AG04450 (cell line): ENCODE measurements at regions not wholly inside any gene's neighbourhood (a gene's known extent, or its start where the extent isn't known, plus 50 kb on each side); places are given as distances from the start of the nearest gene placed in this dataset.

Source experiments
- CTCF ChIA-PET: fragments of 300-600, 350-600 bp; formaldehyde crosslinking; extraction: SDS; loops from one replicate; lab custom pipeline; 2022; ENCODE audit warnings: antibody characterized with exemption, inconsistent platforms; lab: Charles Lee
- POLR2A ChIA-PET: fragments of 350-600 bp; formaldehyde crosslinking; extraction: SDS; loops from one replicate; lab custom pipeline; 2021; ENCODE audit warnings: antibody characterized with exemption, inconsistent platforms; lab: Yijun Ruan, JAX
- DNase-seq: peaks from one replicate; pipeline ENCODE4 v3.0.0-alpha.2; 2011; ENCODE audit warnings: low read depth, low spot score
- H3K27ac ChIP-seq: one replicate; pipeline ENCODE4 v1.5.1; 2012; ENCODE audit warnings: low read depth, low read length, control low read depth
- H3K27me3 ChIP-seq: one replicate; pipeline ENCODE4 v1.6.0; 2012; ENCODE audit warnings: low read length; ENCODE audit not compliant: control insufficient read depth, insufficient read depth
- H3K4me3 ChIP-seq: 2 replicates; pipeline ENCODE4 v1.5.1; 2011; ENCODE audit warnings: mild to moderate bottlenecking, low read depth, low read length, control low read depth
- H3K9me3 ChIP-seq: 2 replicates; pipeline ENCODE4 v1.5.1; 2012; ENCODE audit warnings: low read length; ENCODE audit not compliant: control insufficient read depth, insufficient read depth
- CTCF ChIP-seq: IDR thresholded peaks from 2 replicates; pipeline ENCODE4 v1.5.1; 2011; ENCODE audit warnings: low read depth, low read length, control low read depth, inconsistent platforms

- H3K27me3 ChIP-seq: no peaks in the 10 kb centered on the region
- no peak overlapping the region for H3K27ac ChIP-seq
- no peaks in the 10 kb centered on the region for H3K9me3 ChIP-seq
- no peak for DNase-seq
- ChIA-PET CTCF (no interaction called here), POLR2A (no interaction called here)
- H3K4me3 ChIP-seq: no peak overlapping the region
- TF ChIP-seq CTCF: no peak
Measured at GRCh38 chrX:137646472-137646871, 80.5 kb downstream of the ZIC3 start.

- ChIA-PET POLR2A (no interaction called here), CTCF (no interaction called here)
- no peak for TF ChIP-seq CTCF
- no peak for DNase-seq
- H3K27ac ChIP-seq: no peak overlapping the region
- no peak overlapping the region for H3K4me3 ChIP-seq
- no peaks in the 10 kb centered on the region for H3K9me3 ChIP-seq
- H3K27me3 ChIP-seq: no peaks in the 10 kb centered on the region
Measured at GRCh38 chrX:137651647-137652046, 85.7 kb downstream of the ZIC3 start.

DNA sequence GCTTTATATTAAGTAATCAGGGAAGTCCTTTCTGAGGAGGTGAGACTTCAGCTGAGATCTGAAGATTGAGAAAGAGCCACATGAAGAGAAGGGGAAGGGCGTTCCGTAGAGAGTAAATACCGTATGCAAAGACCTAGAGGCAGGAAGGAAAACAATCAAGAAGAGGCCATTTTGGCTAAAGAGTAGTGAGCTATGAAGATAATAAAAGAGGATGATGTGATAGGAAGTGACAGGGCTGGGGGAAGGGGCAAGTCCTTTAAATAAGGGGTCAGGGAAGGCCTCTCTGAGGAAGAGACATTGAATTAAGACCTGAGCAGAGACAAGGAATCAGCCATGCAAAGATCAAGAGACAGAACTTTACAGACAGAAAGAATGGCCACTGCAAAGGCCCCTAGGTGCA, 86.2 kb downstream of the ZIC3 start:
- Histone ChIP-seq H3K27me3 (no peaks in the 10 kb centered on the region), H3K27ac (no peak overlapping the region), H3K4me3 (no peak overlapping the region), H3K9me3 (no peaks in the 10 kb centered on the region)
- ChIA-PET CTCF (no interaction called here), POLR2A (no interaction called here)
- no peak for TF ChIP-seq CTCF
- no peak for DNase-seq

- Histone ChIP-seq H3K27ac (no peak overlapping the region), H3K9me3 (no peaks in the 10 kb centered on the region), H3K4me3 (no peak overlapping the region), H3K27me3 (no peaks in the 10 kb centered on the region)
- CTCF ChIA-PET: no interaction called here
- no peak for TF ChIP-seq CTCF
- POLR2A ChIA-PET: no interaction called here
- no peak for DNase-seq
Measured at GRCh38 chrX:137654481-137654880, 88.6 kb downstream of the ZIC3 start.

DNA sequence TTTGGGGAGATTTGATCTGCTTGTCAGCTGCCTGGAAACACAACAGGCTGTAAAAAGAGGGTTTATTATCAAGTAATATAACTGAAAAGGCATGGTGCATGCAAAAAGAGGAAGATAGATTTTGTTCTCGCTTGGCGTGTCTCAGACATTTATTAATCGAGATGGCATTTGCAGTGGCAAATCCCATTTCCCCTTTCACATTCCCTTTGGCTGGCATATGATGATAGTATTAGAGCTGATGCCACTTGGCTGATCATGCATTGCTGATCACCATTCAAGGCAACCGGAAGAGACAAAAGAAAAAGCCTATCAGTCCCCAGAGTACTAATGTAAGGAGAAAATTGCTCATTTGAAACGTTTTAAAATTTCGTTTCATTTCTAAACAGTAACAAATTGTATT, 101.8 kb downstream of the ZIC3 start:
- no peak for TF ChIP-seq CTCF
- ChIA-PET CTCF (no interaction called here), POLR2A (no interaction called here)
- Histone ChIP-seq H3K27ac (no peak overlapping the region), H3K9me3 (no peaks in the 10 kb centered on the region), H3K4me3 (no peak overlapping the region), H3K27me3 (no peaks in the 10 kb centered on the region)
- no peak for DNase-seq
